GM23338 (cell line): ENCODE measurements at regions not wholly inside any gene's neighbourhood (a gene's known extent, or its start where the extent isn't known, plus 50 kb on each side); places are given as distances from the start of the nearest gene placed in this dataset.

Experiments used
- CREB1 ChIP-seq: fragments of 250-450 bp; sonication (Bioruptor Pico); IDR thresholded peaks from 2 replicates; pipeline ENCODE4 v1.5.0; 2020; ENCODE audit warnings: low read depth, mild to moderate bottlenecking, moderate library complexity
- CTCF ChIP-seq, 2 experiments: fragments of 200-600 bp in 1 of 2; sonication (generic) in 1 of 2; conservative IDR thresholded peaks; 2 replicates each; pipeline versions ENCODE4 v1.5.1 to v1.6.1; 2016 to 2017; ENCODE audit warnings: antibody characterized with exemption in 2 of 2, low read depth in 2 of 2, mild to moderate bottlenecking in 2 of 2, moderate library complexity in 1 of 2
- ETS1 ChIP-seq: IDR thresholded peaks from 2 replicates; pipeline ENCODE4 v1.6.1; 2016; ENCODE audit warnings: antibody characterized with exemption
- EZH2 ChIP-seq: fragments of 200-600 bp; sonication (generic); IDR thresholded peaks from one replicate; pipeline ENCODE4 v1.8.0; 2017; ENCODE audit warnings: antibody characterized with exemption, mild to moderate bottlenecking, low read depth; ENCODE audit not compliant: unreplicated experiment
- EZH2phosphoT487 ChIP-seq: fragments of 200-600 bp; sonication (generic); IDR thresholded peaks from one replicate; pipeline ENCODE4 v1.8.1; 2018; ENCODE audit warnings: antibody characterized with exemption; ENCODE audit not compliant: unreplicated experiment
- JUNB ChIP-seq: IDR thresholded peaks from one replicate; pipeline ENCODE4 v1.6.1; 2016; ENCODE audit warnings: antibody characterized with exemption; ENCODE audit not compliant: unreplicated experiment
- NANOG ChIP-seq: IDR thresholded peaks from 2 replicates; pipeline ENCODE4 v1.6.1; 2016; ENCODE audit warnings: antibody characterized with exemption, borderline replicate concordance
- POLR2AphosphoS5 ChIP-seq: IDR thresholded peaks from 2 replicates; pipeline ENCODE4 v1.6.1; 2016; ENCODE audit warnings: antibody characterized with exemption, low read depth
- REST ChIP-seq: IDR thresholded peaks from one replicate; pipeline ENCODE4 v1.6.1; 2018; ENCODE audit warnings: antibody characterized with exemption; ENCODE audit not compliant: unreplicated experiment
- STAT1 ChIP-seq: IDR thresholded peaks from one replicate; pipeline ENCODE4 v1.6.1; 2016; ENCODE audit warnings: antibody characterized with exemption; ENCODE audit not compliant: unreplicated experiment
- ZNF114 ChIP-seq: fragments of 250-450 bp; sonication (Bioruptor Pico); IDR thresholded peaks from 2 replicates; pipeline ENCODE4 v1.5.0; 2020; ENCODE audit warnings: mild to moderate bottlenecking, moderate library complexity
- ZNF462 ChIP-seq: fragments of 250-450 bp; sonication (Bioruptor Pico); IDR thresholded peaks from 2 replicates; pipeline ENCODE4 v1.5.0; 2020; ENCODE audit warnings: mild to moderate bottlenecking, moderate library complexity

GRCh38 chr18:56505971-56506370 lies 132.4 kb downstream of the TXNL1 start:
- TF ChIP-seq CTCF (conservative IDR thresholded peaks at IDR 0.05; ENCODE audit: low read depth in 2 of 2) (no peak), REST (no peak), JUNB (no peak), ZNF114 (CRISPR knock-in tag) (no peak), EZH2phosphoT487 (no peak), CREB1 (CRISPR knock-in tag) (no peak), EZH2 (no peak), POLR2AphosphoS5 (no peak), NANOG (no peak), ETS1 (no peak), ZNF462 (no peak), STAT1 (no peak)
